Testis (tissue), 2 donors: ENCODE measurements at regions not wholly inside any gene's neighbourhood (a gene's known extent, or its start where the extent isn't known, plus 50 kb on each side); places are given as distances from the start of the nearest gene placed in this dataset.

ENCODE experiments used
- POLR2A ChIP-seq: fragments of 450-650 bp; IDR thresholded peaks from one replicate; pipeline ENCODE4 v1.6.1; 2017; ENCODE audit warnings: antibody characterized with exemption, mild to moderate bottlenecking, moderate library complexity
- TF ChIP-seq, protein P1 (sequence below), 3 experiments: fragments of 450-650 bp in 2 of 3; fragments of 200-600 bp in 1 of 3; sonication (generic) in 1 of 3; IDR thresholded peaks; one replicate each; pipeline ENCODE4 v1.5.1; 2016 to 2019; ENCODE audit warnings: antibody characterized with exemption in 3 of 3, mild to moderate bottlenecking in 2 of 3, moderate library complexity in 1 of 3

DNA sequence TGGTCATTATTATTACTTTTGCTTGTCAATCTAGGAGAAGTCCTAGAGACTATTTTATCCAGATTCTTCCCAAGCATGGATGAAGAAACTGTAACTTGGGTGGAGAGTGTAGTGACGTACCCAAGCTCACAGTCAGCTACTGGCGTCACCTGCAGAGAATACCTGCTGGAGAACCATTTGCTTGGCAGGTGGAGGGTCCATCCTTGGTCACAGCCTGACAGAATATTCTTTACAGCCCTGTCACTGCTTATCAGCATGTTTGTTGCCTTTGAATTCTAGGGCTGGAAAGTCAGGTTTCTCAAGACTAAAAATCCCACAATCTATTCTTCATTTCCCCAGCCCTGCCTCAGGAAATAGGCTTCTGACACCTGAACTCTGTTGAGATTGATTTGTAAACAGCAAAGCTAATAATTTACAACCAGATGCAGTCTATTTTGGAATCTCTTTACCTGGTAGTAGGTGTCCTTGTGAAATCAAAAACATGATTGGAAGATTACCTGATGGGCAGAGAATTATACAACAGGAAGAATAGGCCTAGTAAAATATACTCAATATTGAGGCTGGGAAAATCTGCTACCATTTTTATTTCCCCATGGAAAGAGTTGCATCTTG lies 100.4 kb upstream of the ZNF644 start:
- TF ChIP-seq, protein P1, sequence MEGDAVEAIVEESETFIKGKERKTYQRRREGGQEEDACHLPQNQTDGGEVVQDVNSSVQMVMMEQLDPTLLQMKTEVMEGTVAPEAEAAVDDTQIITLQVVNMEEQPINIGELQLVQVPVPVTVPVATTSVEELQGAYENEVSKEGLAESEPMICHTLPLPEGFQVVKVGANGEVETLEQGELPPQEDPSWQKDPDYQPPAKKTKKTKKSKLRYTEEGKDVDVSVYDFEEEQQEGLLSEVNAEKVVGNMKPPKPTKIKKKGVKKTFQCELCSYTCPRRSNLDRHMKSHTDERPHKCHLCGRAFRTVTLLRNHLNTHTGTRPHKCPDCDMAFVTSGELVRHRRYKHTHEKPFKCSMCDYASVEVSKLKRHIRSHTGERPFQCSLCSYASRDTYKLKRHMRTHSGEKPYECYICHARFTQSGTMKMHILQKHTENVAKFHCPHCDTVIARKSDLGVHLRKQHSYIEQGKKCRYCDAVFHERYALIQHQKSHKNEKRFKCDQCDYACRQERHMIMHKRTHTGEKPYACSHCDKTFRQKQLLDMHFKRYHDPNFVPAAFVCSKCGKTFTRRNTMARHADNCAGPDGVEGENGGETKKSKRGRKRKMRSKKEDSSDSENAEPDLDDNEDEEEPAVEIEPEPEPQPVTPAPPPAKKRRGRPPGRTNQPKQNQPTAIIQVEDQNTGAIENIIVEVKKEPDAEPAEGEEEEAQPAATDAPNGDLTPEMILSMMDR (IDR thresholded peaks at IDR 0.05) = no peak
- TF ChIP-seq POLR2A = no peak
